MCF 10A (cell line): ENCODE measurements at regions not wholly inside any gene's neighbourhood (a gene's known extent, or its start where the extent isn't known, plus 50 kb on each side); places are given as distances from the start of the nearest gene placed in this dataset.

Experiments used
- BruUV-seq: library from RNA; stranded (reverse); fragments of 400-500 nt; replicated peaks from 2 replicates; lab custom pipeline; 2021; lab: Mats Ljungman, UMichigan
- CTCF ChIA-PET: fragments of 300-600 bp; sonication (Branson Sonifier 250); formaldehyde crosslinking; extraction: SDS; loops from one replicate; lab custom pipeline; 2021; ENCODE audit warnings: antibody characterized with exemption, inconsistent platforms; lab: Yijun Ruan, JAX
- POLR2A ChIA-PET: fragments of 300-600, 350-650 bp; sonication (Branson Sonifier 250); formaldehyde crosslinking; extraction: SDS; loops from one replicate; lab custom pipeline; 2020; ENCODE audit warnings: antibody characterized with exemption, inconsistent platforms; lab: Yijun Ruan, JAX
- DNase-seq: peaks from one replicate; pipeline ENCODE4 v3.0.0-alpha.2; 2018; ENCODE audit not compliant: unreplicated experiment
- H3K27ac Mint-ChIP-seq: one replicate; pipeline ENCODE4 v1.8.0; 2022; ENCODE audit warnings: mild to moderate bottlenecking, low read depth, mixed read lengths; ENCODE audit not compliant: unreplicated experiment
- H3K27me3 Mint-ChIP-seq: one replicate; pipeline ENCODE4 v1.8.0; 2022; ENCODE audit warnings: mixed read lengths; ENCODE audit not compliant: insufficient read depth, unreplicated experiment
- H3K36me3 Mint-ChIP-seq: one replicate; pipeline ENCODE4 v1.8.0; 2022; ENCODE audit warnings: mild to moderate bottlenecking, moderate library complexity, mixed read lengths; ENCODE audit not compliant: insufficient read depth, unreplicated experiment
- H3K4me1 Mint-ChIP-seq: one replicate; pipeline ENCODE4 v1.8.0; 2022; ENCODE audit warnings: mixed read lengths; ENCODE audit not compliant: insufficient read depth, unreplicated experiment
- H3K4me3 Mint-ChIP-seq: one replicate; pipeline ENCODE4 v1.8.0; 2022; ENCODE audit warnings: mild to moderate bottlenecking, moderate library complexity, mixed read lengths; ENCODE audit not compliant: unreplicated experiment
- H3K9me3 Mint-ChIP-seq: one replicate; pipeline ENCODE4 v1.8.0; 2022; ENCODE audit warnings: mixed read lengths; ENCODE audit not compliant: unreplicated experiment
- CTCF ChIP-seq: fragments of 200-600 bp; IDR thresholded peaks from one replicate; pipeline ENCODE4 v1.8.0; 2022; ENCODE audit warnings: antibody characterized with exemption, mild to moderate bottlenecking; ENCODE audit not compliant: unreplicated experiment
- intact Hi-C: fragments of 100-400 bp; cut with micrococcal nuclease; formaldehyde crosslinking; loops from 2 replicates; pipeline ENCODE4 v1.14.1; 2022

- ChIA-PET POLR2A (no interaction called here), CTCF (no interaction called here)
- Mint-ChIP-seq H3K9me3 (no peaks in the 10 kb centered on the region), H3K4me3 (no peak overlapping the region), H3K4me1 (no peaks in the 10 kb centered on the region), H3K36me3 (no peaks in the 10 kb centered on the region), H3K27ac (no peak overlapping the region), H3K27me3 (no peaks in the 10 kb centered on the region)
- TF ChIP-seq CTCF = no peak
- BruUV-seq = no TSS peak
- intact Hi-C loops = loop anchor here (10.0 kb wide), 1 partner anchor 63 kb away; no protein-coding TSS in a partner anchor
- DNase-seq = peak; percentile 2
Observed at GRCh38 chr2:187117483-187117882, 268.5 kb upstream of the ZSWIM2 start.

DNA sequence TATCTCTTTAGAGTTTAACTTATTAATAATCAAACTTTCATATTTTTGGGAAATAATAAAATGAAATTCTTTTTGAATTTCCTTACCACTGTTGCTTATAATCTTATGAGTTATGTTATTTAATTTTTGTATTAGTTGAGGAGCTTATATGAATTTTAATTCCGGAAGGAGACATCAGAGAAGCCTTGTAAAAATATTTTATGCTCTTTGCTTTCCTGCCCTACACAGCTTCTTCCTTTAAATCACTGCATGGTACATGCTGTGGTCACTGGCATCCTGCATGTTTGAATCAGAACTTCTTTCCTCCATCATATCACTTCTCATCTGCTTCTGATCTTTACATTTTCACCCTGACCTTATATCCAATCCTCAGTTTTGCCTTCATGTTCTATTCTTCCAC is 266.7 kb upstream of the ZSWIM2 start:
- intact Hi-C loops = loop anchor here (10.0 kb wide), 1 partner anchor 61 kb away; no protein-coding TSS in a partner anchor
- H3K4me1 Mint-ChIP-seq = no peaks in the 10 kb centered on the region
- ChIA-PET POLR2A (no interaction called here), CTCF (no interaction called here)
- no TSS peak for BruUV-seq
- H3K27me3 Mint-ChIP-seq = no peaks in the 10 kb centered on the region
- DNase-seq = no peak
- no peak overlapping the region for H3K4me3 Mint-ChIP-seq
- no peak for TF ChIP-seq CTCF
- peaks cover 9% of the 10 kb centered on the region for H3K9me3 Mint-ChIP-seq
- no peaks in the 10 kb centered on the region for H3K36me3 Mint-ChIP-seq
- no peak overlapping the region for H3K27ac Mint-ChIP-seq

- intact Hi-C loops = no loop called here
- Mint-ChIP-seq H3K36me3 (no peaks in the 10 kb centered on the region), H3K27me3 (no peaks in the 10 kb centered on the region), H3K27ac (no peak overlapping the region), H3K4me3 (no peak overlapping the region), H3K4me1 (no peaks in the 10 kb centered on the region), H3K9me3 (peaks cover 6% of the 10 kb centered on the region)
- ChIA-PET POLR2A (no interaction called here), CTCF (interaction anchor here (0.7 kb wide), 1 partner anchor 29 kb away, joined by 3 read pairs; no protein-coding TSS in a partner anchor)
- TF ChIP-seq CTCF = no peak
- DNase-seq = no peak
- no TSS peak for BruUV-seq
Observed at GRCh38 chr2:187107001-187107400, 258.0 kb upstream of the ZSWIM2 start.

DNA sequence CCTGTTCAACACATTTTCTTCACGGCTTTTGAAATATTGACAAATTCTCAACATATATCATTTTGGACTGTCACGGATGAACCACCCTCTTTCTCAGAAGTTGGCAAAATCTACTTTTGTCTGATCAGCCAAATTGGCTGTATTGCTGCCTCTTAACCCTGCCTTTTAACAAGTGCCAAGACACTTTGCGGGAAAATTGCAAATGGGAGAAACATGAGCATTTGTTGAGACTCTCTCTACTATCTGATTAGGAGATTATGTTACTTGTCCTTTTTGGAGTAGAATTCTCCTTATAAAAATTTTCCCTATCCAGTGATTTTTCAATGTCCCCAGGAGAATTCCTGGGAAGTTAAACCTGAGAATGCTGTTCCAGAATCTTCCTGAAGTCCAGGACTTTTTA is 256.2 kb upstream of the ZSWIM2 start:
- H3K4me1 Mint-ChIP-seq = no peaks in the 10 kb centered on the region
- ChIA-PET POLR2A (no interaction called here), CTCF (no interaction called here)
- no peaks in the 10 kb centered on the region for H3K9me3 Mint-ChIP-seq
- DNase-seq = no peak
- no peak for TF ChIP-seq CTCF
- intact Hi-C loops = no loop called here
- H3K27ac Mint-ChIP-seq = no peak overlapping the region
- H3K27me3 Mint-ChIP-seq = no peaks in the 10 kb centered on the region
- no peak overlapping the region for H3K4me3 Mint-ChIP-seq
- no TSS peak for BruUV-seq
- no peaks in the 10 kb centered on the region for H3K36me3 Mint-ChIP-seq
